Pancreas (tissue), 10 donors: ENCODE measurements at regions not wholly inside any gene's neighbourhood (a gene's known extent, or its start where the extent isn't known, plus 50 kb on each side); places are given as distances from the start of the nearest gene placed in this dataset.

Experiments used
- ATAC-seq, 4 donors: fragments of 200-7000 bp; cut with Tn5 transposase; one replicate each; pipeline versions ENCODE4 v1.8.0 to v1.9.1; 2020; ENCODE audit warnings: mild to moderate bottlenecking in 4 of 4, moderate library complexity in 4 of 4
- DNase-seq, 6 donors: peaks; one replicate each; pipeline ENCODE4 v3.0.0-alpha.2; 2020
- FAIRE-seq: peaks from 2 replicates; lab custom pipeline; 2012; peaks lifted over from hg19 to GRCh38; lab: Jason Lieb, UNC
- H3K27ac ChIP-seq, 4 donors: fragments of 200-600 bp; sonication (generic); 1 replicate in 3 of 4; 2 replicates in 1 of 4; pipeline versions ENCODE4 v1.5.0 to v1.8.0; 2020
- H3K27me3 ChIP-seq, 4 donors: fragments of 200-600 bp; one replicate each; pipeline ENCODE4 v1.8.0; 2021
- H3K36me3 ChIP-seq, 3 donors: fragments of 200-600 bp; sonication (generic) in 1 of 3; one replicate each; pipeline versions ENCODE4 v1.5.0 to v1.8.0; 2020 to 2021
- H3K4me1 ChIP-seq, 3 donors: fragments of 200-600 bp; one replicate each; pipeline ENCODE4 v1.8.0; 2021
- H3K4me3 ChIP-seq, 4 donors: fragments of 200-600 bp; sonication (generic) in 2 of 4; one replicate each; pipeline versions ENCODE4 v1.5.0 to v1.8.0; 2020 to 2021
- H3K9me3 ChIP-seq, 4 donors: fragments of 200-600 bp; one replicate each; pipeline ENCODE4 v1.8.0; 2021
- WGBS, 2 donors: extraction: QIAGEN DNeasy Blood & Tissue Kit; methylation state at CpG; one replicate each; pipeline ENCODE4 v1.1.7; 2013; 5-methylcytosine and 5-hydroxymethylcytosine counted together
- intact Hi-C, 3 donors: fragments of 100-400 bp; cut with DNase I; formaldehyde crosslinking; loops; one replicate each; pipeline versions ENCODE4 v1.11.1 to v1.14.2; 2022
- TF ChIP-seq, protein P1 (sequence below), 4 donors: fragments of 200-600 bp; sonication (generic) in 3 of 4; IDR thresholded peaks; one replicate each; pipeline versions ENCODE4 v1.5.0 to v1.8.0; 2021; ENCODE audit warnings: antibody characterized with exemption in 4 of 4
- donor health status: healthy with polysubstance abuse.
- donor health status: DM: no; HTN: no; CAD: no; lungs with moderate emphysema.
- donor health status: DM: no; HTN: no; CAD: no.
- donor health status: control.
- donor health status: control.
- donor health status: Bipolar disorder and iron deficiency.
- donor health status: DM: yes; HTN: yes; CAD: no.
- donor health status: DM: no; HTN: no; CAD: no.
- donor health status: DM: no; HTN: no; CAD: no.
- donor health status: DM: yes; HTN: yes; CAD: no.

- H3K27ac ChIP-seq: no peak overlapping the region
- DNase-seq: no peak
- TF ChIP-seq, protein P1, sequence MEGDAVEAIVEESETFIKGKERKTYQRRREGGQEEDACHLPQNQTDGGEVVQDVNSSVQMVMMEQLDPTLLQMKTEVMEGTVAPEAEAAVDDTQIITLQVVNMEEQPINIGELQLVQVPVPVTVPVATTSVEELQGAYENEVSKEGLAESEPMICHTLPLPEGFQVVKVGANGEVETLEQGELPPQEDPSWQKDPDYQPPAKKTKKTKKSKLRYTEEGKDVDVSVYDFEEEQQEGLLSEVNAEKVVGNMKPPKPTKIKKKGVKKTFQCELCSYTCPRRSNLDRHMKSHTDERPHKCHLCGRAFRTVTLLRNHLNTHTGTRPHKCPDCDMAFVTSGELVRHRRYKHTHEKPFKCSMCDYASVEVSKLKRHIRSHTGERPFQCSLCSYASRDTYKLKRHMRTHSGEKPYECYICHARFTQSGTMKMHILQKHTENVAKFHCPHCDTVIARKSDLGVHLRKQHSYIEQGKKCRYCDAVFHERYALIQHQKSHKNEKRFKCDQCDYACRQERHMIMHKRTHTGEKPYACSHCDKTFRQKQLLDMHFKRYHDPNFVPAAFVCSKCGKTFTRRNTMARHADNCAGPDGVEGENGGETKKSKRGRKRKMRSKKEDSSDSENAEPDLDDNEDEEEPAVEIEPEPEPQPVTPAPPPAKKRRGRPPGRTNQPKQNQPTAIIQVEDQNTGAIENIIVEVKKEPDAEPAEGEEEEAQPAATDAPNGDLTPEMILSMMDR (IDR thresholded peaks at IDR 0.05): no peak
- intact Hi-C loops: no loop called here
- no peaks in the 10 kb centered on the region for H3K4me1 ChIP-seq
- peaks cover 0 to 15% (median 0%) of the 10 kb centered on the region in 4 donors for H3K27me3 ChIP-seq
- 60 to 70% methylated on average over 11 of the region's 11 CpGs for WGBS, 2 donors
- FAIRE-seq: no peak
- no peaks in the 10 kb centered on the region for H3K36me3 ChIP-seq
- H3K4me3 ChIP-seq: no peak overlapping the region
- ATAC-seq: no peak
- H3K9me3 ChIP-seq: no peaks in the 10 kb centered on the region
These were observed 393.1 kb upstream of the ATP11B start for GRCh38 chr3:182399978-182400737.

DNA sequence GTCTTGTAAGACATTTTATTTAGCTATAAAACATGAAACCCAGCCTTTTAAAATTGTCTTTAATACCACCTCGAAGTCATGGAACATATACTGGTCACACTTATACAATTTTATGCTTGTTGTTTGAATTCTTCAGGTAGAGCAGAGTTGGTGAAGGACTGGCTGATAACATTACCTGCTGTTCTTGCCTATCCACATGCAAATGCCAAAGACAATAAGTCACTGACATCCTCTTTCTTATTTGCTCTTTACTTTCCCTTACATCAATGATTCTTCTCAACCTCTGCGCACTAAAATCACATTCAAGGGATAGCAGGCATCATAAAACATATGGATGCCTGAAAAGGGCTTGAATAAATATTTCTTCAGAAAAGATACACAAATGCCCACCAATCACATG is 392.5 kb upstream of the ATP11B start:
- Histone ChIP-seq H3K4me1 (no peaks in the 10 kb centered on the region), H3K9me3 (no peaks in the 10 kb centered on the region), H3K27ac (no peak overlapping the region), H3K27me3 (peaks cover 0 to 15% (median 0%) of the 10 kb centered on the region in 4 donors), H3K4me3 (no peak overlapping the region), H3K36me3 (no peaks in the 10 kb centered on the region)
- TF ChIP-seq, protein P1 (IDR thresholded peaks at IDR 0.05): no peak
- 48 to 59% methylated on average over 2 of the region's 2 CpGs for WGBS, 2 donors
- intact Hi-C loops: no loop called here
- FAIRE-seq (no peak), DNase-seq (no peak), ATAC-seq (no peak)

GRCh38 chr3:182404031-182404430 is 389.3 kb upstream of the ATP11B start:
- FAIRE-seq (no peak), ATAC-seq (no peak), DNase-seq (no peak)
- TF ChIP-seq, protein P1 (IDR thresholded peaks at IDR 0.05): no peak
- Histone ChIP-seq H3K27me3 (peaks cover 0 to 15% (median 0%) of the 10 kb centered on the region in 4 donors), H3K4me3 (no peak overlapping the region), H3K4me1 (no peaks in the 10 kb centered on the region), H3K9me3 (no peaks in the 10 kb centered on the region), H3K36me3 (no peaks in the 10 kb centered on the region), H3K27ac (no peak overlapping the region)
- intact Hi-C loops: no loop called here
- 62 to 75% methylated on average over 2 of the region's 2 CpGs for WGBS, 2 donors

- Histone ChIP-seq H3K27me3 (peaks cover 0 to 15% (median 0%) of the 10 kb centered on the region in 4 donors), H3K36me3 (no peaks in the 10 kb centered on the region), H3K4me3 (no peak overlapping the region), H3K27ac (no peak overlapping the region), H3K9me3 (no peaks in the 10 kb centered on the region), H3K4me1 (no peaks in the 10 kb centered on the region)
- WGBS, 2 donors: 42 to 59% methylated on average over 2 of the region's 2 CpGs
- no peak for DNase-seq
- TF ChIP-seq, protein P1 (IDR thresholded peaks at IDR 0.05): no peak
- FAIRE-seq: no peak
- intact Hi-C loops: no loop called here
- ATAC-seq: no peak
These were observed 387.5 kb upstream of the ATP11B start for GRCh38 chr3:182405759-182406158.

DNA sequence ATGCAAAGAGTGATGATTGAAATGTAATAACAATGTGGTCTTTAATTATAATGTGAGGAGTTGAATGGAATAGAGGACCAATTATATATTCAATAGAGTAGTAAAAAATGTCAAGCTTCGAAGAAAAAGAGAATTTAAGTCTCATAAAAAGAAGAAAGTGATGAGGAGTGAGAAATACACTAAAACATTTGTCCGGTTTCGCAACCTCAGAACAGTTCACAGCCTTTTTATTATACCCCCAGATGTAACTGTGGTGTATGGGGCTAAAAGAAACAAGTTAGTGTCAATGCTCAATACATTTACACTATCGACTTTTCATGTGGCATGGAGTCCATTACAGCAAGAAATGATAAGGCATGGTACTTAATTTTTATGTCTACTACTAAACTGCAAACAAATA is 386.5 kb upstream of the ATP11B start:
- peaks cover 0 to 11% (median 0%) of the 10 kb centered on the region in 4 donors for H3K27me3 ChIP-seq
- no peak for ATAC-seq
- H3K4me1 ChIP-seq: no peaks in the 10 kb centered on the region
- H3K36me3 ChIP-seq: no peaks in the 10 kb centered on the region
- no peaks in the 10 kb centered on the region for H3K9me3 ChIP-seq
- TF ChIP-seq, protein P1 (IDR thresholded peaks at IDR 0.05): no peak
- intact Hi-C loops: no loop called here
- WGBS, 2 donors: 51 to 60% methylated on average over 4 of the region's 4 CpGs
- FAIRE-seq: no peak
- H3K4me3 ChIP-seq: no peak overlapping the region
- no peak for DNase-seq
- H3K27ac ChIP-seq: no peak overlapping the region
